K562 (cell line): ENCODE measurements at regions not wholly inside any gene's neighbourhood (a gene's known extent, or its start where the extent isn't known, plus 50 kb on each side); places are given as distances from the start of the nearest gene placed in this dataset.

Experiments used
- ATAC-seq: fragments of 200-7000 bp; cut with Tn5 transposase; 3 replicates; pipeline ENCODE4 v1.9.1; 2020; ENCODE audit warnings: moderate library complexity
- BruUV-seq: library from RNA; stranded (reverse); fragments of 400-500 nt; replicated peaks from 2 replicates; lab custom pipeline; 2021; lab: Mats Ljungman, UMichigan
- CTCF ChIA-PET: fragments of 300-600 bp; formaldehyde crosslinking; extraction: SDS; loops from one replicate; lab custom pipeline; 2021; ENCODE audit warnings: low intra/inter-chr PET ratio; lab: Yijun Ruan, JAX
- POLR2A ChIA-PET: fragments of 300-600, 350-650 bp; sonication (Branson Sonifier 250); formaldehyde crosslinking; extraction: SDS; loops from one replicate; lab custom pipeline; 2021; ENCODE audit warnings: antibody characterized with exemption, inconsistent platforms; lab: Yijun Ruan, JAX
- DNase-seq, 4 experiments: peaks; one replicate each; pipeline versions ENCODE4 v3.0.0 to v3.0.0-alpha.2; 2011 to 2018; ENCODE audit warnings: low spot score in 3 of 4, mixed read lengths in 3 of 4; ENCODE audit errors: extremely low read depth in 1 of 4
- FAIRE-seq: peaks from 2 replicates; lab custom pipeline; 2011; peaks lifted over from hg19 to GRCh38; lab: Jason Lieb, UNC
- H2AFZ ChIP-seq: 2 replicates; pipeline ENCODE4 v1.6.0; 2011; ENCODE audit warnings: low read depth, low read length, control low read depth, inconsistent platforms
- H3K27ac ChIP-seq: fragments of 200-600 bp; 3 replicates; pipeline ENCODE4 v1.8.0; 2011; ENCODE audit warnings: low read depth, mild to moderate bottlenecking, control low read depth, inconsistent platforms, low read length, moderate library complexity, mixed read lengths; ENCODE audit errors: extremely low read depth
- H3K27me3 ChIP-seq, 2 experiments: fragments of 300-600 bp in 1 of 2; 2 replicates in 1 of 2; 3 replicates in 1 of 2; pipeline versions ENCODE4 v1.6.0 to v1.8.0; 2011; ENCODE audit warnings: inconsistent platforms in 2 of 2, low read length in 2 of 2, mild to moderate bottlenecking in 1 of 2, mixed read lengths in 1 of 2, moderate library complexity in 1 of 2; ENCODE audit not compliant: control insufficient read depth in 2 of 2, insufficient read depth in 2 of 2
- H3K36me3 ChIP-seq: fragments of 300-600 bp; 3 replicates; pipeline ENCODE4 v1.8.0; 2011; ENCODE audit warnings: mild to moderate bottlenecking, low read length, inconsistent platforms; ENCODE audit not compliant: control insufficient read depth, insufficient read depth
- H3K4me1 ChIP-seq, 2 experiments: fragments of 200-600 bp in 1 of 2; replicated peaks in 1 of 2; 2 replicates in 1 of 2; 3 replicates in 1 of 2; pipeline versions ENCODE4 v1.5.1 to v1.8.0; 2011; ENCODE audit warnings: inconsistent platforms in 2 of 2, low read length in 2 of 2, mild to moderate bottlenecking in 1 of 2, mixed read lengths in 1 of 2, moderate library complexity in 1 of 2; ENCODE audit not compliant: control insufficient read depth in 2 of 2, insufficient read depth in 2 of 2
- H3K4me2 ChIP-seq: 2 replicates; pipeline ENCODE4 v1.6.1; 2011; ENCODE audit warnings: low read length, control low read depth, inconsistent platforms, mixed read lengths; ENCODE audit not compliant: insufficient read depth
- H3K4me3 ChIP-seq: fragments of 200-600 bp; sonication (generic), shearing (Covaris generic); 2 replicates; pipeline ENCODE4 v1.5.1; 2016; ENCODE audit warnings: control low read depth, inconsistent platforms
- H3K79me2 ChIP-seq: fragments of 200-600 bp; 3 replicates; pipeline ENCODE4 v1.8.0; 2011; ENCODE audit warnings: low read length, inconsistent platforms; ENCODE audit not compliant: control insufficient read depth, insufficient read depth
- H3K9ac ChIP-seq, 2 experiments: 2 replicates each; pipeline versions ENCODE4 v1.6.0 to v1.6.1; 2011; ENCODE audit warnings: low read depth in 2 of 2, low read length in 2 of 2, control low read depth in 1 of 2, inconsistent platforms in 1 of 2, mild to moderate bottlenecking in 1 of 2, mixed read lengths in 1 of 2; ENCODE audit not compliant: insufficient read depth in 1 of 2
- H3K9me1 ChIP-seq: one replicate; pipeline ENCODE4 v1.6.0; 2011; ENCODE audit warnings: inconsistent platforms, mild to moderate bottlenecking, low read length, moderate library complexity; ENCODE audit not compliant: control insufficient read depth, insufficient read depth
- H3K9me3 ChIP-seq: replicated peaks from 2 replicates; pipeline ENCODE4 v1.5.1; 2011; ENCODE audit warnings: low read depth, low read length, inconsistent platforms; ENCODE audit not compliant: control insufficient read depth, insufficient read depth
- H4K20me1 ChIP-seq: replicated peaks from 2 replicates; pipeline ENCODE4 v1.6.1; 2011; ENCODE audit warnings: low read length, inconsistent platforms, mixed read lengths; ENCODE audit not compliant: control insufficient read depth, insufficient read depth
- MEF2D ChIP-seq: conservative IDR thresholded peaks from 2 replicates; pipeline ENCODE4 v1.6.1; 2016; ENCODE audit warnings: low read depth, missing genetic modification characterization, missing compliant biosample characterization
- MTA2 ChIP-seq: fragments of 450-650 bp; IDR thresholded peaks from 2 replicates; pipeline ENCODE4 v1.6.1; 2016; ENCODE audit warnings: low read depth
- NFIX ChIP-seq: fragments of 250-450 bp; sonication (Bioruptor Pico); IDR thresholded peaks from 2 replicates; pipeline ENCODE4 v1.4.0; 2020; ENCODE audit warnings: low read depth, mild to moderate bottlenecking, moderate library complexity
- STAT6 ChIP-seq: sonication (generic); formaldehyde crosslinking; IDR thresholded peaks from 2 replicates; pipeline ENCODE4 v1.8.1; 2023; ENCODE audit warnings: mild to moderate bottlenecking, missing genetic modification reagents
- ZKSCAN8 ChIP-seq: fragments of 200-800 bp; sonication (Bioruptor generic); IDR thresholded peaks from 2 replicates; pipeline ENCODE4 v1.6.1; 2016; ENCODE audit warnings: missing genetic modification characterization, missing compliant biosample characterization
- ZNF707 ChIP-seq: fragments of 250-450 bp; sonication (Bioruptor Pico); conservative IDR thresholded peaks from 2 replicates; pipeline ENCODE4 v1.8.0; 2022; ENCODE audit warnings: inconsistent platforms, mild to moderate bottlenecking, moderate library complexity
- ZNF740 ChIP-seq, 3 experiments: fragments of 200-800 bp in 1 of 3; sonication (Bioruptor generic) in 1 of 3; sonication (generic) in 1 of 3; formaldehyde crosslinking in 1 of 3; IDR thresholded peaks; 2 replicates each; pipeline versions ENCODE4 v1.6.1 to v1.8.0; 2016 to 2022; ENCODE audit warnings: mild to moderate bottlenecking in 2 of 3, missing compliant biosample characterization in 2 of 3, missing genetic modification characterization in 2 of 3, missing genetic modification reagents in 1 of 3
- WGBS: fragments of 100-300 bp; shearing (Covaris generic); methylation state at CpG from one replicate; pipeline ENCODE4 v1.1.6; 2016; ENCODE audit warnings: low coverage, mixed read lengths; ENCODE audit not compliant: insufficient coverage; ENCODE audit errors: missing lambda C conversion rate; 5-methylcytosine and 5-hydroxymethylcytosine counted together
- in situ Hi-C: fragments of 300-500 bp; cut with MboI; formaldehyde crosslinking; loops from 4 replicates; pipeline ENCODE4 v1.15.0; 2018; ENCODE audit warnings: inconsistent platforms, mixed read lengths
- intact Hi-C: fragments of 100-400 bp; cut with micrococcal nuclease; formaldehyde crosslinking; loops from 2 replicates; pipeline ENCODE4 v1.14.2; 2022

- H3K4me1 ChIP-seq = no peaks in the 10 kb centered on the region
- H3K9me3 ChIP-seq = no peaks in the 10 kb centered on the region
- H3K27me3 ChIP-seq = no peaks in the 10 kb centered on the region
- H4K20me1 ChIP-seq = no peaks in the 10 kb centered on the region
- no peaks in the 10 kb centered on the region for H3K79me2 ChIP-seq
- intact Hi-C loops (no loop called here), in situ Hi-C loops (no loop called here)
- no peak overlapping the region for H3K27ac ChIP-seq
- no peak overlapping the region for H3K4me2 ChIP-seq
- no peak overlapping the region for H2AFZ ChIP-seq
- DNase-seq = no peak
- no TSS peak for BruUV-seq
- H3K4me3 ChIP-seq = no peak overlapping the region
- no peak for TF ChIP-seq MEF2D
- TF ChIP-seq STAT6 (CRISPR knock-in tag) = no peak
- no peak for TF ChIP-seq ZNF740 (CRISPR knock-in tag; IDR thresholded peaks at IDR 0.05)
- TF ChIP-seq ZNF740 (tag; IDR thresholded peaks at IDR 0.05) = no peak
- TF ChIP-seq ZNF707 (CRISPR knock-in tag) = no peak
- TF ChIP-seq NFIX (CRISPR knock-in tag) = no peak
- no peak for TF ChIP-seq ZKSCAN8
- TF ChIP-seq MTA2 = no peak
- CTCF ChIA-PET = no interaction called here
- H3K9me1 ChIP-seq = no peaks in the 10 kb centered on the region
- POLR2A ChIA-PET = no interaction called here
- H3K36me3 ChIP-seq = no peaks in the 10 kb centered on the region
- 0% methylated on average over 4 of the region's 4 CpGs for WGBS
- no peak for FAIRE-seq
- H3K9ac ChIP-seq = no peak overlapping the region
- no peak for ATAC-seq
These were observed 64.5 kb upstream of the ADAM23 start for GRCh38 chr2:206378835-206379234.
